ENCODE measurements at regions not wholly inside any gene's neighbourhood (a gene's known extent, or its start where the extent isn't known, plus 50 kb on each side); places are given as distances from the start of the nearest gene placed in this dataset.

- no peak for DNase-seq
Observed at GRCh38 chr6:1553562-1554083, 56.1 kb upstream of the FOXC1 start.

DNA sequence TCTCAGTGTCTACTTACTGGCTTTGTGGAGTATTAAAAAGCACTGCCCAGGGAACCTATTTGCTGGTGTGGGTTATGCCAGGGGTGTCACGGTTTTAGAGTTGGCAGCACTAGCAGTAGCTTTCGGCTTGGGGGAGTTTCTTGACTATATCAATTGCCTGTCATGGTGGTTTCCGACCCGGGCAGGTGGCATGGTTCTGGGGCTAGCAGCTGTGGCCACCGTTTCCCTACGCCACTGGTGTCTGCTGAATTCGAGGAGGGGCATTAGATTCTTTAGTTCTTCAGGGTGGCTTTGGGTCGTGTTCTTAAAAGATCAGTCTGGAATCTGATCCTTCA lies 55.6 kb upstream of the FOXC1 start:
- DNase-seq = no peak

- DNase-seq = peak; percentile 35 to 64 (median 51)
Observed at GRCh38 chr6:1554476-1555310, 55.0 kb upstream of the FOXC1 start.

GRCh38 chr6:1558388-1558787 lies 51.3 kb upstream of the FOXC1 start:
- no peak for DNase-seq
